GM19324 (cell line): ENCODE measurements at regions not wholly inside any gene's neighbourhood (a gene's known extent, or its start where the extent isn't known, plus 50 kb on each side); places are given as distances from the start of the nearest gene placed in this dataset.

ENCODE experiments used
- ATAC-seq: cut with Tn5 transposase; IDR thresholded peaks from one replicate; pipeline ENCODE4 v1.9.1; 2021; ENCODE audit warnings: mild to moderate bottlenecking, moderate library complexity; ENCODE audit not compliant: unreplicated experiment, low FRiP score

GRCh38 chr20:22471156-22471836 is 113.1 kb downstream of the FOXA2 start:
- ATAC-seq = no peak

DNA sequence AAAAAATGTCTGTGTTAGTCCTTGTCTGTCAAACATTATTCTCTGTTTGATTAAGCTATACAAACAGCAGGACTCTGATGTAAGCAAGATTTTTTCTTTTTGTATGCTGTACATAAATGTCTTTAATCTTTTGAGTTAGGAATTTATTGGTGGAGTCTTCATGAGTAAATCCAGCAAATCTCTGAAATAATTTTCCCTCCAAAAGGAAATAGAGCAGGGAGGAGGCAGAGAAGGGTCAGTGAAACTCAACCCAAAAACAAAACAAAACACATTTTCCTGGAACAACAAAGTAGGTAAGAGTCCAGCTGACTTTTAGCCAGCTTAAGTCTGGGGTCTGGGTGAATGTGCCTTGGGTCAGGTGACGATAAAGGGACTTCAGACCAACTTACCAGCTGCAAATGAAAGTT is 113.7 kb downstream of the FOXA2 start:
- ATAC-seq = no peak

DNA sequence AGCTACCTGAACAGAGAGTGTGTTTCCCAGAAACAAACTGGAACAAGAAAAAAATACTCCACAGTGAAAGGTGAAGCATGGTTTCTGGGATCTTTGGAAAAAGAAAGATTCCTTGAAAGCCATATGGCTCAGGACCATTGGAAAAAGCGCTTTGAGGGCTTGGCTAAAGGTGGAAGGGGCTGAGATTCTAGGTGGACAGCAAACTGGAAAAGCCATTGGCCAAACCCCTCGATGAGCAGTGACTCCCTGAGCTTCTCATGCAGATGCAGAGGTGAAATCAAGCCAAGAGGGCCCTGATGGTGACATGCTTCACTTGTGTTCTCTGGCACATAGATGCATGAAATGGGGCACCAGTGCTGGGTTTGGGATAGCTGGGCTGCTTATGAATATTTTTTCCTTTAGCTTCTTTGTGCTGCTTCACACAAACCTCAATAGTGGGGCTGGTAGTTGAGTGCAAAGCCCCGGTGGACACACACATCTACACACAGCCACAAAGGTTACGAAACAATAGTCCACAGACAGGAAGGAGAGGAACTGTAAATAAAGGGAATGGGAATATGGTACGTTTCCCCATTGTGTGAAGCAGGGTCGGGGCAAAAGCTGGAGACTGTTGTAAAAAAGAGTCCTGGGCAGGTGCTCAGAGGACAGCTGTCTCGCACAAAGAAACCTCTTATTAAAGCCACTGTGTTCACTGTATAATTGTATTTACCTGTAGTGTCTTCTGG is 117.8 kb downstream of the FOXA2 start:
- ATAC-seq = no peak

GRCh38 chr20:22465622-22466446 is 118.5 kb downstream of the FOXA2 start:
- no peak for ATAC-seq

DNA sequence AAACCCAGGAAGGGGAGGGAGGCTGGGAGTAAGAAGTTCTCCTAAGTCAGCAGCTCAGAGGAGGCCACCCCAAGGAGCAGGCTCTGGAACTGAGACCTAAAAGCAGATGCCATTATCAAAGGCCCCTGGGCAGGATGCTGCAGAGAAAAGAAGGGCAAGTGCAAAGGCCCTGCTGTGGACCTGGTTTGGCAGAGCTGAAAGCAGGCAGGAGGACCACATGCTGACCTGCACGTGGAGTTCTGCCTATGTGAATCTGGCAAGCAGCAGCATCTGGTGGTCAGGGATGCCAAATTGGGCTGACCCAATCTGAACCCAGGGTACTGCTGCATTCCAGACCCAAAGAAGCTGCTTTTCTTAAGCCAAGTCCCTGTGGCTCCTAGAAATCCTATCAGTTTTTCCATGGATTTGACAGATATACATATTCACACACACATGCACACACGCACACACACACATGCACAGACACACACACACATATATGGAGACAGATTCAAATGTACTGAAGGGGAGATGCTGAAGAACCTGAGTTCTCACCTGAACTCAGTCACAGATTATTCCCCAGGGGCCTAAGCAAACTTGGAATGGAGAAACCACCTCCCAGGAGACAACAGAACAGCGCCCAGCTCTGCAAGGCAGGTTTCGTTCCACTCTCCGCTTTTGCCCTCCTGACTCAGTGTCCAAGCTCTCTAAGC is 119.9 kb downstream of the FOXA2 start:
- no peak for ATAC-seq

DNA sequence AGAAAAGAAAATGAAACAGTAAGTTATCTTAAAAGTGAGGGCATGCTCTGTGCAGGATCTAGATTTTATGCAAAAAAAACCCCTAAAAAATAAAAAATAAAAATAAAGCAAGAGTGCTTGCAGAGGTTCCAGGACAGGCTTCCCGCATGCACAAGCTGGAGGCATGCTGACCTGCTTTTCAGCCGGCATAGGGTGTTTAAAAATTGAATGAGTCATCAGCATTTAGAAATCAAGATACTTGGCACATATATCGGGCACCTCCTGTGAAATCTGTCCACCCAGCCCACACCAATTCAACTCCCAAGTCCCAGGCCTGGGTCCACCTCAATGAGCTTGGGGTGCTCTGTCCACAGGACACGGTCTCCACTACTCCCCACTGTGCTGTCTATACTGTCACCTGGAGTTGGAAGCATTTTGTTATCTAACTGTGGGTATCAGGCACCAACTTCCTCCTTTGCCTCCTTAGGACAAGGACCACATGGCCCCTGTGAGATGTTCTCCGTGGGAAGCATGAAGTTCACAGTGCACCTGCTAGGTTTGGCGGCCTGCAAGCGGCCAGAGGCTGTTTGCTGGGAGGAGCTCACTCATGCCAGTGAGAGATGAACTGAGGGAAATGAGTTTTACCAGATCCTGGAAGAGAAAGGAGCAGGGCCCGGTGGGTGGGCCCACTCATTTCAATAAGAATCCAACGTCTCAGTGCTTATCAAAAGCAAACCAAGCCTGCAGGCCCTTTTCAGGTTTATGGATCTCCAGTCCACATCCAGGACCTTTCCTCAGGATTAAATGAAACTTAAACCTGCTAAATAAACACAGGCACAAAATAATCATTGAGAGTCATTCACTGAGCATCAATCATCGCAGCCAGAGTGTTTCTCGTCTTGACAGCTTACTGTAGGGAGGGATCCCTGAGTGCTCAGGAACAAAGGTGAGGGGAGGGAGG is 121.1 kb downstream of the FOXA2 start:
- no peak for ATAC-seq

- no peak for ATAC-seq
These were observed 123.6 kb downstream of the FOXA2 start for GRCh38 chr20:22460803-22461202.

DNA sequence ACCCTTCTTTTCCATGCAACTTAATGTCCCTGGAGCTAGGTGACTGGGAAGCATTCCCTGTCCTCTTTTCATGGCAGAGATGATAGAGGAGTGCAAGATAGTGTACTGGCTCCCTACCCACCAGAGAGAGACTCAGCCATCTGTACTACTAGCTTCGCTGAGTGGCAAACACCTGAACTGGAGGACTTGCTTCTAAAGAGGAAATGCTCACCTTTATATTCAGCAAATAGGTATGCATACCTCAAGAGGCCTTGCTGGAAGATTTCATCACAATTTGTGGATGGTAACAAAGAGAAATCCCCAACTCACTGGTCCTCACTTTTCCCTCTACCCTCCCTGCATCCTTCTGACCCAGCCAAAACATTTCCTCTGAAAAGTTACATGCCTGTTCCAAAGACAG is 124.1 kb downstream of the FOXA2 start:
- no peak for ATAC-seq

- no peak for ATAC-seq
These were observed 124.6 kb downstream of the FOXA2 start for GRCh38 chr20:22459754-22460153.

- ATAC-seq = no peak
These were observed 128.3 kb downstream of the FOXA2 start for GRCh38 chr20:22456109-22456508.

- ATAC-seq = no peak
These were observed 129.1 kb downstream of the FOXA2 start for GRCh38 chr20:22455259-22455658.

- no peak for ATAC-seq
These were observed 130.9 kb downstream of the FOXA2 start for GRCh38 chr20:22453244-22454080.

DNA sequence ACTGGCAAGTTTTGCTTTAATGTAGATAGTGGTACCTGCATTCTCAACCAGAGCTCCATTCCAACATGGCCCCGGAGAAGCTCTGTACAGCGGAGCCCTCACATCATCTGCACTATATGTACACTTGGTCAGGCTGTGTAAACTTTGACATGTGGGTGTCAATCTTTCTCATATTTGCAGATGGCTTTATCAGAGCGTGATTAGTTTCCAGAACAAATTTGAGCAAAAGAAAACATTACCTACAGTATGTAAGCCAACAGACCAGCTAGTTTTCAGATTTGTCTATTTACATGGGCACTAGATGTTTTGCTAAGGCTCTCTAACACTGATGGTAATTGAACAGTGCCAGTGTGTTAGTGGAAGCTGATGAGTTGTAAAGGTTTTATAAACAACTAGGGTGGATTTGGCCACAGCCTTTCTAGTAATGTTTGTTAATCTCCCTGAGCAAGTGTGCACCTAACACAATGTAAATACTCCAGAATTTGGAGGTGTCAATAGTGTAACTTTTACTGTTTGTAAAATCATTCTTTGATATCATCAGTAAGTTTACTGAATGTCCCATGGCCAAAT is 131.8 kb downstream of the FOXA2 start:
- no peak for ATAC-seq

GRCh38 chr20:22450537-22450936 is 133.8 kb downstream of the FOXA2 start:
- no peak for ATAC-seq

DNA sequence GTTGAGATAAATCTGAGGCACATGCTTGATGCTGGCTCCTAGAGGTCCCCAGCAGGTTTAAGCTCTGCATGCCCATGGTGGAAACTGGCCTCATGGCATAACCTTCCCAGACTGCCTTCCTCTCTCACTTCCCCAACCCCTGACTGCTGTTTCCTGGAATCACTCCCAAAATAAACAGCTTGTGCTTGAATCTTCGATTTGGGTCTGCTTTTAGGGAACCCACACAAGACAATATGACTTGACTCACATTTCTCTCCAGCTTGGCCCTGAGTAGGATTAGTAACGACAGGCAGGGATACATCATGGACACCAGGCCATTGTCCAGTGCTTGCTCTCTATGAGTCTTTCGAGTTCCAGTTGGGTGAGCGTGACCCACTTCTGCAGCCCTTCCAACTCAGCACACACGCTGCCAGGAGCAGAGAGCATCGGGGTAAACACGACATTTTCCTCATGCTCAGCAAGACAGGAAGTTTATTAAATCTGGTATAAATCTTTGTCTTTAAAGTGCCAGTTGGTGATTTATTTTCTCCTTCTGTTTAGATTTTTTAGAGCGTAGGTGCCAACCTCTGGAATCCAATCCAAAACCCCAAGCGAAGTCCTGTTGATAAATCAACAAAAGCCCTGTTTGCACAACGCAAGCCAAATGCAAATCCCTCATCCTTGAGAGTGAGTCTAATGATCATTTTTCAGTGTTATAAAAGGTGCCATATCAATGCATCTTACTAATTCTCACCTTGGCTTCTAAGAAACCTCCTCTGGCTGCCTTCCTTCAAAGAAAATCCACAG is 135.0 kb downstream of the FOXA2 start:
- ATAC-seq = no peak

- ATAC-seq = no peak
These were observed 137.0 kb downstream of the FOXA2 start for GRCh38 chr20:22447447-22447778.

GRCh38 chr20:22446613-22447446 is 137.5 kb downstream of the FOXA2 start:
- no peak for ATAC-seq
